Endothelial cell of umbilical vein (primary cell): ENCODE measurements at regions not wholly inside any gene's neighbourhood (a gene's known extent, or its start where the extent isn't known, plus 50 kb on each side); places are given as distances from the start of the nearest gene placed in this dataset.

Source experiments
- BruUV-seq: library from RNA; stranded (reverse); fragments of 400-500 nt; replicated peaks from 2 replicates; lab custom pipeline; 2021; lab: Mats Ljungman, UMichigan
- CTCF ChIA-PET: fragments of 300-600, 350-600 bp; sonication (Branson Sonifier 250); formaldehyde crosslinking; loops from one replicate; lab custom pipeline; 2021; ENCODE audit warnings: antibody characterized with exemption, inconsistent platforms; lab: Charles Lee
- POLR2A ChIA-PET: fragments of 300-600, 350-600 bp; sonication (Branson Sonifier 250); formaldehyde crosslinking; loops from one replicate; lab custom pipeline; 2021; ENCODE audit warnings: antibody characterized with exemption, inconsistent platforms; lab: Charles Lee
- DNase-seq: peaks from one replicate; pipeline ENCODE4 v3.0.0-alpha.2; 2011; ENCODE audit warnings: low read depth, low spot score
- FAIRE-seq: peaks from 2 replicates; lab custom pipeline; 2011; peaks lifted over from hg19 to GRCh38; lab: Jason Lieb, UNC
- H2AFZ ChIP-seq: 2 replicates; pipeline ENCODE4 v1.6.0; 2012; ENCODE audit warnings: low read depth, low read length, control low read depth, inconsistent platforms
- H3K27ac ChIP-seq: 2 replicates; pipeline ENCODE4 v1.5.1; 2011; ENCODE audit warnings: low read depth, mild to moderate bottlenecking, control low read depth, low read length, moderate library complexity; ENCODE audit not compliant: insufficient read depth
- H3K27me3 ChIP-seq, 2 experiments: 2 replicates each; pipeline versions ENCODE4 v1.6.0 to v1.6.1; 2011; ENCODE audit warnings: low read length in 2 of 2, mixed read lengths in 1 of 2; ENCODE audit not compliant: control insufficient read depth in 2 of 2, insufficient read depth in 2 of 2
- H3K36me3 ChIP-seq, 2 experiments: 2 replicates in 1 of 2; 3 replicates in 1 of 2; pipeline ENCODE4 v1.5.1; 2011; ENCODE audit warnings: low read length in 2 of 2, mild to moderate bottlenecking in 1 of 2, moderate library complexity in 1 of 2; ENCODE audit not compliant: control insufficient read depth in 2 of 2, insufficient read depth in 2 of 2; ENCODE audit errors: extremely low read depth in 1 of 2
- H3K4me1 ChIP-seq: 3 replicates; pipeline ENCODE4 v1.5.1; 2011; ENCODE audit warnings: mild to moderate bottlenecking, low read length; ENCODE audit not compliant: control insufficient read depth, insufficient read depth; ENCODE audit errors: extremely low read depth
- H3K4me2 ChIP-seq: 2 replicates; pipeline ENCODE4 v1.6.1; 2011; ENCODE audit warnings: low read length, control low read depth, mixed read lengths; ENCODE audit not compliant: insufficient read depth
- H3K4me3 ChIP-seq, 3 experiments: fragments of 200-600 bp in 1 of 3; sonication (generic), shearing (Covaris generic) in 1 of 3; replicated peaks in 1 of 3; 2 replicates each; pipeline ENCODE4 v1.5.1; 2011 to 2016; ENCODE audit warnings: control low read depth in 3 of 3, low read length in 3 of 3, mild to moderate bottlenecking in 2 of 3, inconsistent platforms in 1 of 3, low read depth in 1 of 3, moderate library complexity in 1 of 3; ENCODE audit not compliant: insufficient read depth in 1 of 3
- H3K79me2 ChIP-seq: 2 replicates; pipeline ENCODE4 v1.6.0; 2012; ENCODE audit warnings: low read length, inconsistent platforms; ENCODE audit not compliant: control insufficient read depth, insufficient read depth
- H3K9ac ChIP-seq: replicated peaks from 2 replicates; pipeline ENCODE3; 2011; ENCODE audit warnings: low read length, control low read depth; ENCODE audit not compliant: insufficient read depth; ENCODE audit errors: extremely low read depth
- H3K9me1 ChIP-seq: replicated peaks from 3 replicates; pipeline ENCODE4 v1.6.0; 2011; ENCODE audit warnings: mild to moderate bottlenecking, low read length; ENCODE audit not compliant: control insufficient read depth, insufficient read depth; ENCODE audit errors: extremely low read depth
- H3K9me3 ChIP-seq: replicated peaks from 2 replicates; pipeline ENCODE4 v1.5.1; 2012; ENCODE audit warnings: low read length, inconsistent platforms; ENCODE audit not compliant: control insufficient read depth, insufficient read depth
- H4K20me1 ChIP-seq: replicated peaks from 2 replicates; pipeline ENCODE3; 2011; ENCODE audit warnings: mild to moderate bottlenecking, low read length; ENCODE audit not compliant: control insufficient read depth, insufficient read depth; ENCODE audit errors: extremely low read depth
- EZH2 ChIP-seq: IDR thresholded peaks from 2 replicates; pipeline ENCODE4 v1.6.1; 2012; ENCODE audit warnings: borderline replicate concordance, low read depth, mild to moderate bottlenecking, moderate library complexity, low read length, inconsistent platforms; ENCODE audit not compliant: severe bottlenecking
- FOS ChIP-seq: IDR thresholded peaks from 2 replicates; pipeline ENCODE4 v1.6.1; 2011; ENCODE audit warnings: mild to moderate bottlenecking, low read length, moderate library complexity, borderline replicate concordance; ENCODE audit not compliant: insufficient read depth
- GATA2 ChIP-seq: IDR thresholded peaks from 2 replicates; pipeline ENCODE4 v1.7.0; 2011; ENCODE audit warnings: low read depth, mild to moderate bottlenecking, moderate library complexity, mixed read lengths, low read length; ENCODE audit not compliant: insufficient read length, insufficient read depth
- JUN ChIP-seq: IDR thresholded peaks from 2 replicates; pipeline ENCODE4 v1.6.1; 2011; ENCODE audit warnings: borderline replicate concordance, low read depth; ENCODE audit not compliant: insufficient read length, insufficient read depth
- MYC ChIP-seq: IDR thresholded peaks from one replicate; pipeline ENCODE4 v1.6.1; 2011; ENCODE audit warnings: mild to moderate bottlenecking, low read depth, low read length
- POLR2A ChIP-seq: IDR thresholded peaks from 2 replicates; pipeline ENCODE4 v1.6.1; 2012; ENCODE audit warnings: low read depth, mild to moderate bottlenecking, control low read depth, low read length
- POLR2AphosphoS5 ChIP-seq: IDR thresholded peaks from 2 replicates; pipeline ENCODE4 v1.6.1; 2012; ENCODE audit warnings: low read depth, mild to moderate bottlenecking, control low read depth, low read length, moderate library complexity; ENCODE audit not compliant: insufficient read depth
- dilution Hi-C: fragments of 300-500 bp; cut with MboI; formaldehyde crosslinking; loops from one replicate; pipeline ENCODE4 v1.15.0; 2019; ENCODE audit warnings: low sequenced_read_pairs; ENCODE audit not compliant: extremely low pct_ligation_motif_present
- intact Hi-C: fragments of 100-400 bp; cut with micrococcal nuclease; formaldehyde crosslinking; loops from one replicate; pipeline ENCODE4 v1.10.0; 2022
- TF ChIP-seq, protein P1 (sequence below): IDR thresholded peaks from 2 replicates; pipeline ENCODE4 v1.6.1; 2011; ENCODE audit not compliant: insufficient read depth, insufficient read length
- TF ChIP-seq, protein P2 (sequence below), 2 donors: IDR thresholded peaks; 1 replicate in 1 of 2; 2 replicates in 1 of 2; pipeline ENCODE4 v1.5.1; 2011; ENCODE audit warnings: low read length in 2 of 2, mild to moderate bottlenecking in 2 of 2, moderate library complexity in 2 of 2, control low read depth in 1 of 2, inconsistent platforms in 1 of 2, low read depth in 1 of 2; ENCODE audit not compliant: insufficient read depth in 1 of 2; ENCODE audit errors: extremely low read depth in 1 of 2

DNA sequence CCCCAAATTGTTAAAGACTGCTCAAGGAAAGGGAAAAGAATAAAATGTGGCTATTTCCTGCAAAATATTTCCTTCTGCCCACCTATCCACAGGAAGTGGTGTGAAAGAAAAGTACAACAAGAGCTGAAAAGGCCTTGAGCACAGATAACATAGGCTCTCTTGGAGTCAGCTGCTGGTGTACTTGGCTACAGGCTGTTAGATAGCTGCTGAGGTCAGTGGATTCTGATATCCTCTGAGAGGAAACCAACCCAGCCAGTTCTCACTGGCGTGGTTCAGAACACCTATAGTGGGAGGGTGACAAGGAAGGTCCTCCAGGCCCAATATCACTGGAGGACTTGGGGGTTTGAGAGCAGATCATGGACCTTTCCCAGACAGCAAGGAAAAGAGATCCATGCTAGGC, 124.4 kb upstream of the GAP43 start:
- DNase-seq (no peak), FAIRE-seq (no peak)
- Histone ChIP-seq H2AFZ (no peak overlapping the region), H4K20me1 (no peaks in the 10 kb centered on the region), H3K79me2 (no peaks in the 10 kb centered on the region), H3K27ac (no peak overlapping the region), H3K27me3 (peaks cover 0 to 2% of the 10 kb centered on the region in 2 experiments), H3K4me2 (no peak overlapping the region), H3K9me1 (no peaks in the 10 kb centered on the region), H3K9ac (no peak overlapping the region), H3K9me3 (no peaks in the 10 kb centered on the region), H3K4me3 (no peak overlapping the region), H3K36me3 (no peaks in the 10 kb centered on the region), H3K4me1 (peaks cover 19% of the 10 kb centered on the region)
- POLR2A ChIA-PET = no interaction called here
- CTCF ChIA-PET = no interaction called here
- intact Hi-C loops (loop anchor here (10.0 kb wide), 1 partner anchor 56 kb away; no protein-coding TSS in a partner anchor), dilution Hi-C loops (no loop called here)
- TF ChIP-seq MYC (no peak), GATA2 (no peak), FOS (no peak), JUN (no peak), EZH2 (no peak), POLR2A (no peak), POLR2AphosphoS5 (no peak)
- TF ChIP-seq, protein P1, sequence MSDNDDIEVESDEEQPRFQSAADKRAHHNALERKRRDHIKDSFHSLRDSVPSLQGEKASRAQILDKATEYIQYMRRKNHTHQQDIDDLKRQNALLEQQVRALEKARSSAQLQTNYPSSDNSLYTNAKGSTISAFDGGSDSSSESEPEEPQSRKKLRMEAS = no peak
- TF ChIP-seq, protein P2, sequence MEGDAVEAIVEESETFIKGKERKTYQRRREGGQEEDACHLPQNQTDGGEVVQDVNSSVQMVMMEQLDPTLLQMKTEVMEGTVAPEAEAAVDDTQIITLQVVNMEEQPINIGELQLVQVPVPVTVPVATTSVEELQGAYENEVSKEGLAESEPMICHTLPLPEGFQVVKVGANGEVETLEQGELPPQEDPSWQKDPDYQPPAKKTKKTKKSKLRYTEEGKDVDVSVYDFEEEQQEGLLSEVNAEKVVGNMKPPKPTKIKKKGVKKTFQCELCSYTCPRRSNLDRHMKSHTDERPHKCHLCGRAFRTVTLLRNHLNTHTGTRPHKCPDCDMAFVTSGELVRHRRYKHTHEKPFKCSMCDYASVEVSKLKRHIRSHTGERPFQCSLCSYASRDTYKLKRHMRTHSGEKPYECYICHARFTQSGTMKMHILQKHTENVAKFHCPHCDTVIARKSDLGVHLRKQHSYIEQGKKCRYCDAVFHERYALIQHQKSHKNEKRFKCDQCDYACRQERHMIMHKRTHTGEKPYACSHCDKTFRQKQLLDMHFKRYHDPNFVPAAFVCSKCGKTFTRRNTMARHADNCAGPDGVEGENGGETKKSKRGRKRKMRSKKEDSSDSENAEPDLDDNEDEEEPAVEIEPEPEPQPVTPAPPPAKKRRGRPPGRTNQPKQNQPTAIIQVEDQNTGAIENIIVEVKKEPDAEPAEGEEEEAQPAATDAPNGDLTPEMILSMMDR (IDR thresholded peaks at IDR 0.05; ENCODE audit: extremely low read depth in 1 of 2, insufficient read depth in 1 of 2, low read depth in 1 of 2, low read length in 2 of 2) = no peak
- BruUV-seq = no TSS peak
